Keratinocyte (primary cell): ENCODE measurements at regions not wholly inside any gene's neighbourhood (a gene's known extent, or its start where the extent isn't known, plus 50 kb on each side); places are given as distances from the start of the nearest gene placed in this dataset.

Experiments used
- DNase-seq: peaks from one replicate; pipeline ENCODE4 v3.0.0-alpha.2; 2011; ENCODE audit warnings: low read depth, missing footprints, low spot score
- FAIRE-seq: peaks from 2 replicates; lab custom pipeline; 2011; peaks lifted over from hg19 to GRCh38; lab: Jason Lieb, UNC
- H2AFZ ChIP-seq: 2 replicates; pipeline ENCODE4 v1.6.0; 2012; ENCODE audit warnings: low read length, control low read depth, inconsistent platforms; ENCODE audit not compliant: control insufficient read depth
- H3K27ac ChIP-seq: 2 replicates; pipeline ENCODE4 v1.5.1; 2011; ENCODE audit warnings: low read length; ENCODE audit not compliant: control insufficient read depth, insufficient read depth
- H3K27me3 ChIP-seq: 3 replicates; pipeline ENCODE4 v1.6.0; 2011; ENCODE audit warnings: low read length; ENCODE audit not compliant: control insufficient read depth, insufficient read depth; ENCODE audit errors: extremely low read depth
- H3K36me3 ChIP-seq, 2 experiments: 2 replicates in 1 of 2; 3 replicates in 1 of 2; pipeline ENCODE4 v1.5.1; 2011; ENCODE audit warnings: low read length in 2 of 2, mild to moderate bottlenecking in 1 of 2; ENCODE audit not compliant: control insufficient read depth in 2 of 2, insufficient read depth in 2 of 2; ENCODE audit errors: extremely low read depth in 1 of 2
- H3K4me1 ChIP-seq: 3 replicates; pipeline ENCODE4 v1.5.1; 2011; ENCODE audit warnings: low read length; ENCODE audit not compliant: control insufficient read depth, insufficient read depth; ENCODE audit errors: extremely low read depth
- H3K4me2 ChIP-seq: 3 replicates; pipeline ENCODE4 v1.6.0; 2011; ENCODE audit warnings: low read depth, low read length; ENCODE audit not compliant: control insufficient read depth, insufficient read depth; ENCODE audit errors: extremely low read depth
- H3K4me3 ChIP-seq, 3 experiments: fragments of 200-600 bp in 1 of 3; sonication (generic) in 1 of 3; 2 replicates in 2 of 3; 3 replicates in 1 of 3; pipeline ENCODE4 v1.5.1; 2011 to 2016; ENCODE audit warnings: low read length in 3 of 3, mild to moderate bottlenecking in 3 of 3, control low read depth in 2 of 3, inconsistent platforms in 1 of 3, low read depth in 1 of 3, mixed read lengths in 1 of 3, mixed run types in 1 of 3, moderate library complexity in 1 of 3; ENCODE audit not compliant: control insufficient read depth in 2 of 3, insufficient read depth in 2 of 3; ENCODE audit errors: extremely low read depth in 1 of 3
- H3K79me2 ChIP-seq: 2 replicates; pipeline ENCODE4 v1.6.0; 2012; ENCODE audit warnings: low read length; ENCODE audit not compliant: control insufficient read depth, insufficient read depth
- H3K9ac ChIP-seq: 3 replicates; pipeline ENCODE4 v1.6.0; 2011; ENCODE audit warnings: low read length; ENCODE audit not compliant: control insufficient read depth, insufficient read depth; ENCODE audit errors: extremely low read depth
- H3K9me1 ChIP-seq: 3 replicates; pipeline ENCODE4 v1.6.0; 2011; ENCODE audit warnings: low read length; ENCODE audit not compliant: control insufficient read depth, insufficient read depth; ENCODE audit errors: extremely low read depth
- H3K9me3 ChIP-seq: 2 replicates; pipeline ENCODE4 v1.5.1; 2012; ENCODE audit warnings: low read depth, low read length; ENCODE audit not compliant: control insufficient read depth
- H4K20me1 ChIP-seq: 3 replicates; pipeline ENCODE4 v1.6.0; 2011; ENCODE audit warnings: low read length; ENCODE audit not compliant: control insufficient read depth, insufficient read depth; ENCODE audit errors: extremely low read depth
- CTCF ChIP-seq, 3 experiments: IDR thresholded peaks in 1 of 3; conservative IDR thresholded peaks in 1 of 3; optimal IDR thresholded peaks in 1 of 3; 2 replicates in 2 of 3; 3 replicates in 1 of 3; pipeline versions ENCODE3 to v1.5.1; 2011; ENCODE audit warnings: low read length in 3 of 3, mild to moderate bottlenecking in 3 of 3, moderate library complexity in 2 of 3, control low read depth in 1 of 3, inconsistent platforms in 1 of 3; ENCODE audit not compliant: insufficient read depth in 2 of 3; ENCODE audit errors: extremely low read depth in 1 of 3
- EZH2 ChIP-seq: IDR thresholded peaks from one replicate; pipeline ENCODE4 v1.6.1; 2012; ENCODE audit warnings: inconsistent platforms, mild to moderate bottlenecking, low read length, moderate library complexity
- dilution Hi-C: fragments of 300-500 bp; cut with MboI; formaldehyde crosslinking; loops from one replicate; pipeline ENCODE4 v1.7.0; 2020; ENCODE audit warnings: low sequenced_read_pairs; ENCODE audit not compliant: extremely low pct_ligation_motif_present

GRCh38 chr1:194512957-194513356 is 1326.5 kb upstream of the B3GALT2 start:
- dilution Hi-C loops: no loop called here
- no peak for FAIRE-seq
- TF ChIP-seq CTCF (optimal IDR thresholded peaks at IDR 0.05 in 1 of 3, IDR thresholded peaks at IDR 0.05 in 1 of 3, conservative IDR thresholded peaks at IDR 0.05 in 1 of 3; ENCODE audit: extremely low read depth in 1 of 3, insufficient read depth in 2 of 3, low read length in 3 of 3) (no peak), EZH2 (no peak)

GRCh38 chr1:194512345-194512744 is 1325.9 kb upstream of the B3GALT2 start:
- no peaks in the 10 kb centered on the region for H4K20me1 ChIP-seq
- no peaks in the 10 kb centered on the region for H3K9me3 ChIP-seq
- dilution Hi-C loops: no loop called here
- TF ChIP-seq CTCF (optimal IDR thresholded peaks at IDR 0.05 in 1 of 3, IDR thresholded peaks at IDR 0.05 in 1 of 3, conservative IDR thresholded peaks at IDR 0.05 in 1 of 3; ENCODE audit: extremely low read depth in 1 of 3, insufficient read depth in 2 of 3, low read length in 3 of 3) (no peak), EZH2 (no peak)
- no peak overlapping the region for H3K4me2 ChIP-seq
- H2AFZ ChIP-seq: no peak overlapping the region
- H3K9ac ChIP-seq: no peak overlapping the region
- no peaks in the 10 kb centered on the region for H3K4me1 ChIP-seq
- FAIRE-seq (no peak), DNase-seq (no peak)
- H3K4me3 ChIP-seq: no peak overlapping the region
- no peaks in the 10 kb centered on the region for H3K27me3 ChIP-seq
- H3K27ac ChIP-seq: no peak overlapping the region
- H3K79me2 ChIP-seq: no peaks in the 10 kb centered on the region
- no peaks in the 10 kb centered on the region for H3K36me3 ChIP-seq
- H3K9me1 ChIP-seq: no peaks in the 10 kb centered on the region

More at GRCh38 chr1:194512957-194513356, 1326.5 kb upstream of the B3GALT2 start:
- Histone ChIP-seq H4K20me1 (no peaks in the 10 kb centered on the region), H3K9ac (no peak overlapping the region), H3K27me3 (no peaks in the 10 kb centered on the region), H3K27ac (no peak overlapping the region), H3K79me2 (no peaks in the 10 kb centered on the region), H2AFZ (no peak overlapping the region), H3K4me3 (no peak overlapping the region), H3K36me3 (no peaks in the 10 kb centered on the region), H3K4me2 (no peak overlapping the region), H3K9me1 (no peaks in the 10 kb centered on the region), H3K4me1 (no peaks in the 10 kb centered on the region), H3K9me3 (no peaks in the 10 kb centered on the region)
- no peak for DNase-seq
